ENCODE measurements at regions not wholly inside any gene's neighbourhood (a gene's known extent, or its start where the extent isn't known, plus 50 kb on each side); places are given as distances from the start of the nearest gene placed in this dataset.
"Not testable (repeated sequence)": the region's sequence is repeated elsewhere in the genome, so short reads cannot be mapped to it uniquely, and the experiment has no call there.

DNA sequence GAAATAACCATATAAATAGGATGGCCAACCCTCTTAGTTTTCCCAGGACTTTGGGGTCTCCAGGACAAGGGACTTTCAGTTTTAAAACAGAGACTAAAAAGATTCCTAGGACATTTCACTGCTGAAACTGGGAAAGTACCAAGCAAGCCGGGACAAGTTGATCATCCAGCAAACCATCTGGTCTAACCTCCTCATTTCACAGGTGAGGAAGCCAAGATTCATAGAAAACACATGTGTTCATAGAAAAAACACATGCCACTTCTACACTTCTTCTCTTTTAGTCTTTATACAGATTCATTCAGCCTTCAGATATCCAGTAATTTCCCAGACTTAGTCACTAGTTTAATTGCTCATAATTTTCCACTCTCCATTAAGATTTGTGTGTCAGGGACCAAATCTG, 165.6 kb upstream of the CCDC54 start:
- no peak for DNase-seq

DNA sequence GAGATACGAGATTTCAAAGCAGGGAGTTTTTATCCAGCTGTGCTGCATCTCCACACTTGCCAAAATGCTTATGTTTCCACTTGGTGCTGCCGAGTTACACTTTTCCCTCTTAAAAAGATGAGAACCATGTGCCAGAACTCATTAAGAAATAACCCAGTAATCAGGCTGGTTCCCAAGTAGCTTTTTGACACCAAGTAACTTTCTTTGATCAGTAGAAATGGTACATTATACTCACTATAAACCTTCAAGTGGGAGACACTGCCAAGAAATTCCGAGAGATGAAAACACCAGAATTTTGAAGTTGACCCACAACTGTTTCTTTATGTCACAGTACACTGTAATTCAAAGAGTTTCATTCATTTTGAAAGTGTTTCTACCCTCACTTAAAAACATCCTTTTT, 164.6 kb upstream of the CCDC54 start:
- DNase-seq = no peak

DNA sequence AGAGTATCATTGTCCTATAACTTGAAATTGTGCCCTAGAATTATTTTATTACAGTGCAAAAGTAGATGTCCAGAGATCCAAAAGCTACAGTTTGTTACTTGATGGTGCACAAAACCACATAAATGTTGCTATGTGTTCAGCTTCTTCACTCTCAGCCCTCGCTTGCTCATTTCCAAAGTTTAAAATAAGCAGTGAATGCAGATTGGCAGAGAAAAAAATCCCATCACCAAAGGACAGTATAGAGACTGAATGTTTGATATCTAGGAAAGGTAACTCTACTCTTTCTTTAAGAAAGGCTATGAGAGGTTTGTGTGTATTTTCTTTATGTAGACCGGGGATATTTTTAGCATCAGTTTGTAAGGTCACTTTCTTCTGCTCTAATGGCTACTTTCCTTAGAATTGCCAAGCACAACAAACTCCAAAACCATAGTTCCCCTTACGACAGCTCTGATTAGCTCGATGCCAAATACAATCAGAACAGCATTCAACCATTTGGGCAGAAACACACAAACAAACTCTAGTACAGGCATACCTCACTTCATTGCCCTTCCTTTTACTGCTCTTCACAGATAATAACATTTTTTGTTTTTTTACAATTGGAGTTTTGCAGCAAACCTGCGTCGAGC, 164.1 kb upstream of the CCDC54 start:
- DNase-seq = no peak

DNA sequence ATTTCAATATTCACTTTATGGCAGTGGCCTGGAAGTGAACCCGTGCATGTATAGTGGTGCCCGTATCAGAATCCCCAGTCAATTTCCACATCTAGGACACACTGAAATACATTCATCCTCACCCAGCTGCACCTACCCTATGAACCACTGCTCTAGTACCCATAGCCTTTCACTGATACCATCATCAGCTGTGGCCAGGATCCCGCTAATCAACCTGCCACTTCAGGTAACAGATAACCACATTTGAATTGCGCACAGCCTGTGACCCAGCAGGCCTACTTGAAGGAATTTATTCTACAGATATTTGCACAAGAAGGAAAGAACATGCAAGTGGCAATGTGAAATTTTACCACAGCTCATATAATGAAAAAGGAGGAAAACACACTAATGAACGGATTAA, 161.0 kb upstream of the CCDC54 start:
- no peak for DNase-seq

DNA sequence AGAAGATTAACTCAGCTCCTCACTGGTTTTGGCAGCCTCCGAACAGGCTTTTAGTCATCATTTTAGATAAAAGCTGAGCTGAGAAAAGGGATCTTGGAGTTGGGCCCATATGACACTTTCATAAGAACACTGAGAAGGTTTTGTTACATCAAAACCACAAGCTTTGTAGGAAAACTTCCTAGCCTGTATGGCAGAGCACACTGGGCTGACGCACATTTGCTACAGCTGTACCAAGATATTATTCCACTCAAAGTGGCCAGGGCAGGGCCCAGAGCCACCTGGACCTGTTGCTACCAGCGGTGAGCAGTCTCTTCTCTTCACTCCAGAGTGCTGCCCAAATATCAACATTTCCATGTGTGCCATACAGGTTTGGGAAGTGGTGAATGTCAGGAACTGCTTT, 160.5 kb upstream of the CCDC54 start:
- DNase-seq = no peak

DNA sequence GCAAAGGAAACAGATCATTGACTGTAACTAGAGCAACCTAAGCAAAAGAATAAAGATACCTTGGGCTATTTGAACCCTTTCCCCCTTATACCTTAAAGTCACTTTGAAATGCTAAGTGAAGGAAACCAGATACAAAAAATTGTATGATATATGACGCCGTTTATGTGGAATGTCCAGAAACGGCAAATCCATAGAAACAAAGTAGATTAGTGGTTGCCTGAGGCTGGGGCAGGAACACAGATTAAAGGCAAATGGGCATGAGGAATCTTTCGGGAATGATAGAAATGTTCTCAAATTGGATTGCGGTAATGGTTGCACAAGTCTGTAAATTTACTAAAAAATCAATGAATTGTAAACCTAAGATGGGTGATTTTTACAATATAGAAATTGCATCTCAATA, 160.1 kb upstream of the CCDC54 start:
- no peak for DNase-seq

DNA sequence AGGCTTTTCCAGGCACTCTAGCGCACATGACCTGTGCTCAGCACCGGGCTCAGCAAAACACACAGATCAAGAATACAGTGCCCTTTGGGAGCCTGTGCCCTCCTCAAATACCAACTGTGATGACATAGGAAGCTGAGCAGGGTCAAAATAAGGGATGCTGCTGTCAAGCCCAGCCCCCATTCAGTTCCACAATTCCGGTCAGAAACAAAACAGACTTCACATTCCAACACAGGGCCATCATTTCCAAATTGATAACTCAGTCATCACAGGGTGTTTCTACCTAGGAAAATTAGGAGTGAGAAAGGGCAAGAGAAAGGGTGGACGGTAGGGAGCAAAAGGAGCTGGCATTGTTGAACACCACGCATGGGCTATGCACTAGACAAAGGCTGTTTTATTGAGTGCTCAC, 158.4 kb upstream of the CCDC54 start:
- no peak for DNase-seq

DNA sequence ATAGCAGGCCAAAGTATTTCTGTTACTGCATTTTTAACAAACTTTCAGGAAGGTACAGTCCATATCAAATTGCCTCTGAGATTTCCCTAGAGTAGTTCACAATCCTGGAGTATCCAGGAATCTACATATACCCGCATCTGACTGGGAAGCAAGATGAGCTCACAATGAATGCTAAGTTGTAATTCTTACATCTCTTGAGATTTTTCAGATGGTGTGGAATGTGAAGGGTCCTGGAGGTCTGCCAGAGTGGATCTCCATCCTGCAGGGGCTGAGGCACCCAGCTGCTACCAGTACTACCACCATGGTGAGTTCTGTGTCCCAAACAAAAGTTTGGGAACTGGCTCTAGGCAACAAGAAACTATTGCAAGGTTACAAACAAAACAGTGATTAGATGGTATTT, 156.7 kb upstream of the CCDC54 start:
- DNase-seq = no peak

DNA sequence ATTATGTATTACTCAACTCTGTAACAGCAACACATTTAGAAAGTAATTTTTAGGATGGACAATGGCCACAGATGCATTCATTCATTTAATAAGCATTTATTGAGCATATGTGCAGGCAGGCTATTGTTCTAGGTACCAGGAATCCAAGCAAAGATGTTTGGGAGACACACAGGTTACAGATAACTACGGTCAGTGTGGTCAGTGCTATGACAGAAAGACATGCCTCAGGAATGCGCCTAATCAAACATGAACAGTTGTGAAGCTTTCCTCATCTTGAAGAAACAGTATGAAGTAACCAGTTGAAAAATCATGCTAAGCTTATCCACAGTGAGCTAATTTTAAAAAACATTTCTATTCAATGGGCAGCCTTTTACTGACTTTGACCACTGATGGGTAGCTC, 155.4 kb upstream of the CCDC54 start:
- DNase-seq = no peak

DNA sequence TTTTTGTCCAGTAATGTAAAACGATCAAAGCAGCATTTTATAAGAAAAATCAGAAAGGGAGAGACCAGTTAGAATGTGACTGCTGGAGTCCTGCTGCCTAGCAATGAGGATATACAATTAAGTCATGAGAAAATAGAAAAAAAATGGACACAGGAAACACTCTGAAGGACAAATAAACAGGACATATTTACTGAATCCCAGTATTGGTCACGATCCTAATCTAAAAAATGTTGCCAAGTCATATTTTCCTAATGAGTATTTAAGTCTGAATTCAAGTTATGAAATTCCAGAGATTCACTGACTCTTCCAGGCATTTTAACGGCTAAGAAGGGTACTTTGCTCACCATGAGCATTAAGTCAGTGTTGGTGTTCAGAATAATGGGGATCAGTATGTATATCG, 154.3 kb upstream of the CCDC54 start:
- DNase-seq = no peak

DNA sequence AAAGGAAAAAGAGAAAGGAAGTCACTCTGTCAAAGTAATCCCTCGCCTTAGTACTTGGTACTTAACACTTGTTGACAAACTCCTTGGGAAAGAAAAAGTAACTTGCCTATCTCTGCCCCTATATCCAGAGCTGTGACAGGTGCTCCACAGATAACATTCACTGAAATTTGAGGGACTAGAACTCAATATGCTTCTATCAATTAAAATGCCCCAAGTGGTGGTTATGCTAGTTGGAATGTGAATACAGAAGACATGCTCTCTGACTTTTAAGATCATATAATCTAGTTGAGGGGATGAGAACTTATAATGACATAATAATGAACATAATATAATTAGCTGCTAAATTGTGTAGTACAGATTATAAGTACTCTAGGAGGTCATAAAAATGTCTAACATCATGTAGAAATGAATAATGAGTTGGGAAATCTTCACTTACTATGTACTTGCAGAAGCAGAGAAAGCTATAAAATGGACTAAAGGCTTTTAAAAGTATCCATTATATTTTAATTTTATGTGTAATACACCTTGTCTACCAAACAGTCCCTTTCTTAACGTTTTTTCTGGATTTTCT, 153.1 kb upstream of the CCDC54 start:
- no peak for DNase-seq

DNA sequence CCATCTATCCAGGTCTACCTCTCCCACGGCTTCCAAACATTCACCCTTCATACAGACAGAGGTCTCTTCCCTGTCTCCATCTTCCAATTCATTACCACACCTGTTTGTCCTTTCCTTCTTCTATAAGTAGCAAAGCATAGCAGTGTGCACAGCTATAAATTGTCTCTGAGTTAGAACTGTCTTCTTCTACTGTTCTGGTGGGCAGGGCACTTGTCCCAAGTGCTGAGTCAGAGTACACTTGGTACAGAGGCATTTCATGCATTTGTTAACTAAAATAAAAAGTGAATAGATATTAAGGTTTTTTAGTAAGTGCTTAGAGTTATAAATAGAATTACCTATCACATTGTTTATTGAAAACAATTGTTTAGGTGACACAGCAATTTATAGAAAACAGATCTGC, 150.1 kb upstream of the CCDC54 start:
- no peak for DNase-seq

DNA sequence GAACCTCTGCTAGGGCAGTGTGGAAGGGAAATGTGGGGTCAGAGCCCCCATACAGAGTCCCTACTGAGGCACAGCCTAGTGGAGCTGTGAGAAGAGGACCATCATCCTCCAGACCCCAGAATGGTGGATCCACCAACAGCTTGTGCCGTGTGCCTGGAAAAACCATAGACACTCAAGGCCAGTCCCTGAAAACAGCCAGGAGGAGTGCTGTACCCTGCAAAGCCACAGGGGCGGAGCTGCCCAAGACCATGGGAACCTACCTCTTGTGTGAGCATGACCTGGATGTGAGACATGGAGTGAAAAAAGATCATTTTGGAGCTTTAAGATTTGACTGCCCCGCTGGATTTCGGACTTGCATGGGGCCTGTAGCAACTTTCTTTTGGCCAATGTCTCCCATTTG, 143.4 kb upstream of the CCDC54 start:
- DNase-seq = not testable (repeated sequence)

DNA sequence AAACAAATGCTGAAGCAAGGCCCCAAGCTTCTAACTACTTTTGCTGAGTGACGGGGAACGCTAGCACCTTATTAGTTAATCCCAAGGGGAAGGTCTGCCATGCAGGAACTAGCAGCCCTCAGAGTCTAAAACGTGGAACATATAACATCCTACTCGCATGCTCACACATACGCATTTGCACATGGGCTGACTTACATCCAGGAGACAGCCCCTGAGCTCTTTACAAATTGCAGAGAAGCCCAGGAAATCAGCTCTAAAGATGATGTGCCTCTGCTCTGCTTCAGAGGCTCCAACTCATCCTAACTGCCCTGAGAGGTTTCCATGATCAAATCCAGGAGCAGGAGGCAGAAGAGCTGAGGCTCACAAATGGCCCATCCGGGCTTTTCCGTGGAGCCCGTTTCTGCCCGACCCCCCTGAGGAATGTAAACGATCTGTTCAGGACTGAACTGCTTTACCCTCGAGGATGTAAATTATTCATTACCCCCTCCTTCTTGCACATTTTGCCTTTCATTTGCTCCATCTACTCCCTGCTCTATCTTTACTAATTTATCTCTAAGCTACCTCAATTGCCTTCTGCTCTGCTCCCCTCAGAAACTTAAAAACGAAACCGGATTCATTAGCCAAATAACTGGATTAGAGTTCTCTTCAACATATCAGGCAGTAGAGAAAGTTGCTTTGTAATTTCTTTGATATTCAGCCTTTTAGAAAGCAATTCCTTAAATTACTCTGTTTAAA, 141.9 kb upstream of the CCDC54 start:
- DNase-seq = no peak

DNA sequence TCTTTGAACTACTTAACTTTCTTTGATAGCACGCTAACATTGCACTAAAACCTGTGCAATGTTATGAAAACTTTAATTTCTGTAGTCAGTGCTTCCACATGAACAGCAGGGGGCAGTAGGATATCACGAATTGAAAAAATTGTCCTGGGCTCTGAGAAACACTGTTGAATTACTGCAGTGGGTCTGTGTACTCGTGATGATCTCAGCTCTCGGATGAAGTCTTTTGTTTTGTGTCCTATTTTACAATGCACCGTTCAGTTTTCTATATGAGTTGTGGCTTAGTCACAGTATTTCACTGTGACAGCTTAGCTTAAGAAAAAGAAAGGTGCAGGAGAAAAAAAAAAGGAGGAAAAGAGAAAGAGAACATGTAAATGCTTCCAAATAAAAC, 141.3 kb upstream of the CCDC54 start:
- no peak for DNase-seq

DNA sequence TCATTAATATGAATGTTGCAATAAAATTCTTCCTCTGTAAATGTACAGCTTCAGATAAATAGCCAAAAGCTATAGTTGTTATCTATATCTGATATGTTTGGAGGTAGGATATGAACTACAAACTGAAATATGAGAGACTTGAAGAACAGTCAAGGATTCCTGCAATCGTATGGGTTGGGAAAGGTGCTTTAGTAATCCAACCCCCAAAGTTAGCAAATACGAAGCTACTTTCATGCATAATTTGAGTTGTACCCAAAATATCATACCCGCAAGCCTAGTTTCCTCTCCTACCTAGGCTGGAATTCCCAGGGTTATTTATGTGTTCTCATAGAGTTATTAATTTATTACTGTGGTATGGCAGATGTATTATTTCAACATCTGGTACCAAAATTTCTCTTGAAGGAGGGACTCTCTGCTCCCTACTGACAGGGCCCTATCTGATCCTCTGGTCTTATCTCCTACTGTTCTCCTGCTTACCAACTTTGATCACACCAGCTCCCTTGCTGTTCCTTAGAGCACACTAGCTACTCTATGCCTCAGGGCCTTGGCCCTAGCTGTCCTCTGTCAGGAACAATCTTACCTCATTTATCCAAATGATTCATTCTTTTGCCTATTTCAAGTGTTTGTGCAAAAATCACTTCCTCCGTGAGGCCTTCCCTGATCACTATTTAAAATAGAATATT, 140.4 kb upstream of the CCDC54 start:
- no peak for DNase-seq

DNA sequence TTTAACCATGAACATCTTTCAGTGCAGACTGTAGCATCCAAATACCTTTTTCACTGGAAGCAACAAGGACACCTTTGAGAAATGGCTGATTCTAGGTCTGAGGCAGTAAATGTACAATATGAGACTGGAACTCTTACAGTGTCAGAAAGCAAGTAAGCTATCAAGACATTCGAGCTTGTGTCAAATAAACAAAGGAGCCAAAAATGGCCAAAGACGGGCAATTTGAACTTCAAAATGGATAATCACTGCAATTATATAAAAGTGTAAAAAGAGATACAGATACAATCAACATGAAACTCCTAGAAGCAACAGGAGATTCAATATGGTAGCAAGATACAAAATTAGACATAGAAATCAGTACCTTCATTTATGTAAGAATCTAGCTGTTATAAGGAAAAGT, 138.5 kb upstream of the CCDC54 start:
- no peak for DNase-seq

DNA sequence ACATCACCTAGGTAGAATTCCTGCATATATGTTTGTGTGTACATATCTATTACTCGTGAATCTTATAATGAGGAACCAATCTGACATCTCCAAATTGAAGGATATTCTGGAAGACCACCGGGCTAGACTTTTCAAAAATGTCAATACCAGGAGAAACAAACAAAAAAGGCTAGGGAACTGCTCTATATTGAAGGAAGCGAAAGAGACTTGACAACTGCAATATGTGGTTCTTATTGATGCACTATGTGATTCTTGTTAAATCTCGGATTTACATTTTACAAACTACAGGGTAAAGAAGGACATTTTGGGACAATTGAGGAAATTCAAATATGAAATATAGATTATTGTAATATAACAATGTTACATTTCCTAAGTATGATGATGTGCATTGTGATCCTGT, 137.5 kb upstream of the CCDC54 start:
- DNase-seq = no peak

DNA sequence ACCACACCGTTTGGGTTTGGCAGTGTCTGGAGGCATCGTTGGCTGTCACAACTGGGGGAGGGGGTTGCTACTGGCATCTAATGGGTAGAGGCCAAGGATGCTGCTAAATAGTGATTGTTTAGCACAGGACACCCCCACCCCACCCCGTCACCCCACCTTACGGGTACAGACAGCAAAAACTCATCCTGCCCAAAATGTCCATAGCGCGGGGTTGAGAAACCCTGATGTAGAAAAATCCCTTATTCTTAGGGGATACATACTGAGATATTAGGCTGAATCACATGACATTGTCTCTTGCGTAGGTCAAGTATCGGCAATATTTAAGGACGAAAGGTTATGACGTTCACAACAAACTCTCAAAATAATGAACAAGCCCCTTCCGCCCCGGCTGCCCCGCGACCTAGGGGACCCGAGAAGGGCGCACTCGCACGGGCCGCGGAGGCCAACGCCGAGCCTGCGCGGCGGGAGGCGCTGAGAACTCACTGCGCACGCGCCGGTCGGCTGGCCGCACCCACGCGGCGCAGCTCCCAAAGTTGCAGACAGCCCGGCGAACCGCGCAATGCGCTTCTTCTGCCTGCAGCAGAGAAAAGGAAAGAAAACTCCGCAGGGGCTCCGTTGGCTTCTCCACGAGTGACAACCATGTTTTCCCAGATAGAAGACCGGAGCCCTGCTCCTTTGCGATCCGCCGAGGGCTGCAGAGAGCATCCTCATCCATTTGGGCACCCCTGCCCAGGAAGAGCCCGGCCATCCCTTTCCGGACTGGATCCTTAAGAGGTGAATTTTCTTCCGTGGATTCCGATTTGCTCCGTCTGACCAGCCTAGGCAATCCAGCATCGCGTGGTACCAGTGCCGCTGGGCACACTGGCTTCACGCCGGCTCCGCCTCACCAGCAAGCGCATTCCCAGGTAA, 136.8 kb upstream of the CCDC54 start:
- DNase-seq = peak; percentile 7 to 65 (median 36)

DNA sequence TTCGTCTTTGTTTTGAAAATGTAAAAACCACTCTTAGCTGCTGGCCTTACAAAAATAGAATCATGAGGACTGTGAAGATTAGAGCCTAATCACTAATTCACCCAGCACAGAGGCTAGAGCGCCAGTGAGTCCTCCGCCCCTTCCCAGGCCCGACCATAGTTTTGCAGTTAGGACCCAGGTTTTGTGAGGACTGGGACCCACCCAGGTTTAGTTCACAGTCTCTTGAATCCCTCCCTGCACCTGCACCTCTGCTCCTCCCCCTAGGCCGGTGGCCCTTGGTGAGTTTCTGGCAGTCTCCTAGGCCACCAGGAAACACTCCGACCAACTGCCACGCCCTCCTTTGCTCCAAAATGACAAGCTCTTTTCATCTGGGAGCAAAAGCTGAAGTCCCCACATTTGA, 136.0 kb upstream of the CCDC54 start:
- DNase-seq = no peak

DNA sequence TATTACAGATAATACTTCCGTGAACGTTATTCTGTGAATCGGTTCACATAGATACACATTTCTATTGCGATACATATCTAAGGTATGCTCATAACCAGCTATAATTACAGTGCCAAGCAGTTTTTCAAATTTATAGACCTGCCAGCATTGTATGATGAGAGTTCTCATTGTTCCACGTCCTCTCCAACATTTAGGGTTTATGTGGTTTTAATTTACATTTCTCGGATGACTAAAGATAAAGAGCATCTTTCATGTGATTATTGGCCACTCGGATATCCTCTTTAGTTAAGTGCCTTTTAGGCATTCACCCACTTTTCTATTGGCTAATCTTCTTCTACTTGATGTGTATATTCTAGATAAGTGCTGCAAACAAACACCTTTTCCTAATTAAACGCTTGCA, 134.7 kb upstream of the CCDC54 start:
- DNase-seq = no peak

DNA sequence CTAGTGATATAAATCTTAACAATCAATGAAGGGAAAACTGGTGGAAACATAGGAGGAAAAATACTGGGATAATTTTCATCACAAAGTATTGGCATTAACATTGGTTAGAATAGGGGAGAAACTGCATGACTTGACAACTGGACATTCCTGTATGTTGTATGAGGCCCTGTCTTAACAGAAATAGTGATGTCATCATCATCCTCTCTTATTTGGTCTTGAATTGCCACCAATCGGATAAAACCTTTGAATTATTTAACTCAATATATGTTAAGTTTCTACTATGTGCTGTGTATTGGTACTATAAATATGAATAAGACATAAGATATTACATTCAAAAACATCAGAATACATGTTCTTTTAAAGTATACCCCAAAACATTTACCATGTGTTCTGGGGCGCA, 130.1 kb upstream of the CCDC54 start:
- no peak for DNase-seq

DNA sequence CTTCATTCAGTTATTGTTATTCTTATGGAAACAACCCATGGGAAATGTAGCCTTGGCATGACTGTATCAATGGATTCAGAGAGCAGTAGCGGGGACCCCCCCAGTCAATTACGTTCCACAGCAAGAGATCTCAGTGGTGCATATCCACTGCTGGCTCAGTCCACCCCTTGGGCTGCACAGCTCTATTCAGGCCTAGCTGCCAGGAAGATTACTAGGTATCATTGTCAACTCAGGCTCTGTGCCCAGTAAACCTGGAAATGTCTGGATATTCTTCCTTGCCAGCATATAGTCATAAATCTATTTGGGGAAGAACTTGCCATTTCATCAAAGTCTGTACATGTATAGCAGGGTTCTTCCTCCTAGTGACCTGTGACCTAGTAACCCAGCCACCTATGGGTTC, 128.1 kb upstream of the CCDC54 start:
- no peak for DNase-seq

Measured in activated naive CD4-positive, alpha-beta T cell (primary cell).